Ovary (tissue), 3 donors: ENCODE measurements at regions not wholly inside any gene's neighbourhood (a gene's known extent, or its start where the extent isn't known, plus 50 kb on each side); places are given as distances from the start of the nearest gene placed in this dataset.

Source experiments
- POLR2A ChIP-seq: fragments of 450-650 bp; IDR thresholded peaks from one replicate; pipeline ENCODE4 v1.6.1; 2017; ENCODE audit warnings: antibody characterized with exemption, mild to moderate bottlenecking, moderate library complexity
- TF ChIP-seq, protein P1 (sequence below), 3 donors: fragments of 450-650 bp in 2 of 3; fragments of 200-600 bp in 1 of 3; IDR thresholded peaks; one replicate each; pipeline versions ENCODE4 v1.5.1 to v1.8.0; 2016 to 2022; ENCODE audit warnings: antibody characterized with exemption in 3 of 3, mild to moderate bottlenecking in 1 of 3
- donor health status: DM: no; HTN: no; CAD: no.

DNA sequence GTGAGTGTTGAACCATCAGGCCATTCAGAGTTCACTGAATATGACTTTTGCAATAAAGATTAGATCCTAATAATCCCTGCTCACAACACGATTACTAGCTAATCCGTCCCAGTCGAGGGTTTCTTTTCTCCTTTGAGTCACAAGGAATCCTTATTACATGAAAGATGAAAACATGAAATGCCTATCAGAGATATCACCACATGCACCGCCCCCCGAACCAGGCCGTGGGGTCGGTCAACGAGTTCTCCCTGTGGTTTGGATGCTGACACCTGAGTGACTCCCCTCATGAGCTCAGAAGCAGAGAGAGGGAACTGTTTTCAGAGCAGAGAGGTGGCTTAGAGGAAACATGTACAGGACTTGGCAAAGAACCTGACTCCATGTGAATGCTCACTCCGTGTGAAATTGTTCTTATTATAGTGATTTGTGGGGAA lies 263.3 kb downstream of the ETS1 start:
- TF ChIP-seq, protein P1, sequence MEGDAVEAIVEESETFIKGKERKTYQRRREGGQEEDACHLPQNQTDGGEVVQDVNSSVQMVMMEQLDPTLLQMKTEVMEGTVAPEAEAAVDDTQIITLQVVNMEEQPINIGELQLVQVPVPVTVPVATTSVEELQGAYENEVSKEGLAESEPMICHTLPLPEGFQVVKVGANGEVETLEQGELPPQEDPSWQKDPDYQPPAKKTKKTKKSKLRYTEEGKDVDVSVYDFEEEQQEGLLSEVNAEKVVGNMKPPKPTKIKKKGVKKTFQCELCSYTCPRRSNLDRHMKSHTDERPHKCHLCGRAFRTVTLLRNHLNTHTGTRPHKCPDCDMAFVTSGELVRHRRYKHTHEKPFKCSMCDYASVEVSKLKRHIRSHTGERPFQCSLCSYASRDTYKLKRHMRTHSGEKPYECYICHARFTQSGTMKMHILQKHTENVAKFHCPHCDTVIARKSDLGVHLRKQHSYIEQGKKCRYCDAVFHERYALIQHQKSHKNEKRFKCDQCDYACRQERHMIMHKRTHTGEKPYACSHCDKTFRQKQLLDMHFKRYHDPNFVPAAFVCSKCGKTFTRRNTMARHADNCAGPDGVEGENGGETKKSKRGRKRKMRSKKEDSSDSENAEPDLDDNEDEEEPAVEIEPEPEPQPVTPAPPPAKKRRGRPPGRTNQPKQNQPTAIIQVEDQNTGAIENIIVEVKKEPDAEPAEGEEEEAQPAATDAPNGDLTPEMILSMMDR (IDR thresholded peaks at IDR 0.05): no peak
- no peak for TF ChIP-seq POLR2A
